ENCODE measurements at regions not wholly inside any gene's neighbourhood (a gene's known extent, or its start where the extent isn't known, plus 50 kb on each side); places are given as distances from the start of the nearest gene placed in this dataset.

GRCh38 chr3:28076246-28076645, 165.2 kb upstream of the CMC1 start:
- TF ChIP-seq, protein P1, sequence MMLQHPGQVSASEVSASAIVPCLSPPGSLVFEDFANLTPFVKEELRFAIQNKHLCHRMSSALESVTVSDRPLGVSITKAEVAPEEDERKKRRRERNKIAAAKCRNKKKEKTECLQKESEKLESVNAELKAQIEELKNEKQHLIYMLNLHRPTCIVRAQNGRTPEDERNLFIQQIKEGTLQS (IDR thresholded peaks at IDR 0.05): no peak
- TF ChIP-seq JUND (IDR thresholded peaks at IDR 0.05): no peak
- no peak for TF ChIP-seq POLR2AphosphoS5 (IDR thresholded peaks at IDR 0.05; ENCODE audit: low read depth, low read length)
- no peak for TF ChIP-seq EGR1 (IDR thresholded peaks at IDR 0.05; ENCODE audit: low read depth)
- TF ChIP-seq, protein P2, sequence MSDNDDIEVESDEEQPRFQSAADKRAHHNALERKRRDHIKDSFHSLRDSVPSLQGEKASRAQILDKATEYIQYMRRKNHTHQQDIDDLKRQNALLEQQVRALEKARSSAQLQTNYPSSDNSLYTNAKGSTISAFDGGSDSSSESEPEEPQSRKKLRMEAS (IDR thresholded peaks at IDR 0.05): no peak
- TF ChIP-seq POLR2A (IDR thresholded peaks at IDR 0.05; ENCODE audit: borderline replicate concordance, extremely low read depth, insufficient read depth, insufficient read length): no peak
- TF ChIP-seq EZH2phosphoT487 (IDR thresholded peaks at IDR 0.05; ENCODE audit: borderline replicate concordance): no peak
- TF ChIP-seq RAD21 (IDR thresholded peaks at IDR 0.05; ENCODE audit: low read depth): no peak
- TF ChIP-seq EZH2 (IDR thresholded peaks at IDR 0.05): no peak
- no peak for TF ChIP-seq ZFX (IDR thresholded peaks at IDR 0.05)
- TF ChIP-seq FOSL1 (IDR thresholded peaks at IDR 0.05; ENCODE audit: low read depth): no peak
- TF ChIP-seq CEBPB (IDR thresholded peaks at IDR 0.05; ENCODE audit: low read depth): no peak
- no peak for TF ChIP-seq ELF1 (IDR thresholded peaks at IDR 0.05; ENCODE audit: borderline replicate concordance, low read depth)
- no peak for TF ChIP-seq YY1 (IDR thresholded peaks at IDR 0.05; ENCODE audit: extremely low read depth, insufficient replicate concordance, low read depth, low read length)
- no peak for TF ChIP-seq TCF7L2 (IDR thresholded peaks at IDR 0.05; ENCODE audit: borderline replicate concordance, extremely low read depth, insufficient read depth, insufficient read length)
- TF ChIP-seq CTCF (IDR thresholded peaks at IDR 0.05 in 2 of 3, conservative IDR thresholded peaks at IDR 0.05 in 1 of 3; ENCODE audit: borderline replicate concordance in 1 of 3, insufficient read depth in 1 of 3, low read depth in 2 of 3, low read length in 2 of 3): no peak
- TF ChIP-seq ZNF274 (IDR thresholded peaks at IDR 0.05; ENCODE audit: low read depth, low read length): no peak

More at GRCh38 chr3:28076246-28076645, 165.2 kb upstream of the CMC1 start:
- intact Hi-C loops (cut with micrococcal nuclease): no loop called here
- Histone ChIP-seq H3K4me1 (ENCODE audit: control insufficient read depth in 1 of 2, insufficient read depth in 2 of 2, low read length in 2 of 2) (peaks cover 0 to 5% of the 10 kb centered on the region in 2 experiments; a peak in 1 of 4 replicates), H3K9me3 (ENCODE audit: control insufficient read depth in 1 of 2, insufficient read depth in 1 of 2, low read depth in 1 of 2, low read length in 2 of 2) (no peaks in the 10 kb centered on the region), H3K4me2 (ENCODE audit: low read length) (no peak overlapping the region), H3K4me3 (replicated peaks in 1 of 2; ENCODE audit: low read depth in 1 of 2, low read length in 2 of 2) (no peak overlapping the region), H3K79me2 (ENCODE audit: insufficient read depth, low read length) (no peaks in the 10 kb centered on the region), H2AFZ (ENCODE audit: low read depth, low read length, poor library complexity, severe bottlenecking) (no peak overlapping the region), H3K36me3 (ENCODE audit: control insufficient read depth in 1 of 2, insufficient read depth in 2 of 2, low read length in 2 of 2) (no peaks in the 10 kb centered on the region), H3K27me3 (ENCODE audit: insufficient read depth, low read length) (no peaks in the 10 kb centered on the region), H3K9ac (ENCODE audit: low read length) (no peak overlapping the region), H4K20me1 (ENCODE audit: insufficient read depth) (no peaks in the 10 kb centered on the region), H3K27ac (ENCODE audit: low read depth, low read length) (no peak overlapping the region), H3K9me2 (ENCODE audit: insufficient read depth) (no peaks in the 10 kb centered on the region)
- ChIA-PET POLR2A (no interaction called here), CTCF (no interaction called here), RAD21 (ENCODE audit: low non-redundant PET in 1 of 2, low total read pairs in 2 of 2, uncharacterized antibody in 2 of 2, unreplicated experiment in 2 of 2) (no interaction called here)
- no TSS peak for BruUV-seq (replicated peaks)
- DNase-seq (ENCODE audit: low read depth, low spot score) (no peak), ATAC-seq (no peak)
